HepG2 (cell line): ENCODE measurements at regions not wholly inside any gene's neighbourhood (a gene's known extent, or its start where the extent isn't known, plus 50 kb on each side); places are given as distances from the start of the nearest gene placed in this dataset.

Experiments
- ASH2L ChIP-seq: fragments of 300-600, 200-600 bp; sonication (generic); IDR thresholded peaks from 2 replicates; pipeline ENCODE4 v1.7.0; 2017; ENCODE audit warnings: low read depth, mild to moderate bottlenecking, moderate library complexity, mixed read lengths, low read length; ENCODE audit not compliant: insufficient read length
- CTCF ChIP-seq: sonication (generic); formaldehyde crosslinking; IDR thresholded peaks from 2 replicates; pipeline ENCODE4 v1.5.0; 2020; ENCODE audit warnings: mild to moderate bottlenecking, missing genetic modification reagents, moderate library complexity
- GLI4 ChIP-seq: sonication (generic); formaldehyde crosslinking; IDR thresholded peaks from 2 replicates; pipeline ENCODE4 v1.5.1; 2020; ENCODE audit warnings: missing genetic modification reagents, mild to moderate bottlenecking, moderate library complexity, borderline replicate concordance
- POLR2AphosphoS5 ChIP-seq: IDR thresholded peaks from 2 replicates; pipeline ENCODE4 v1.6.1; 2012; ENCODE audit warnings: low read depth, low read length
- SALL2 ChIP-seq: sonication (generic); formaldehyde crosslinking; IDR thresholded peaks from 2 replicates; pipeline ENCODE4 v1.8.1; 2023; ENCODE audit warnings: mild to moderate bottlenecking, missing genetic modification reagents, inconsistent platforms
- USF2 ChIP-seq, 2 experiments: sonication (generic) in 1 of 2; formaldehyde crosslinking in 1 of 2; IDR thresholded peaks; 2 replicates each; pipeline versions ENCODE4 v1.5.1 to v1.6.1; 2011 to 2020; ENCODE audit warnings: borderline replicate concordance in 1 of 2, low read depth in 1 of 2, low read length in 1 of 2, mild to moderate bottlenecking in 1 of 2, missing genetic modification reagents in 1 of 2, moderate library complexity in 1 of 2
- ZNF12 ChIP-seq: sonication (generic); formaldehyde crosslinking; IDR thresholded peaks from 2 replicates; pipeline ENCODE4 v1.5.0; 2020; ENCODE audit warnings: missing genetic modification reagents
- ZNF251 ChIP-seq: sonication (generic); formaldehyde crosslinking; IDR thresholded peaks from 2 replicates; pipeline ENCODE4 v1.9.0; 2021; ENCODE audit warnings: mild to moderate bottlenecking, missing genetic modification reagents
- TF ChIP-seq, protein P1 (sequence below): sonication (generic); formaldehyde crosslinking; IDR thresholded peaks from 2 replicates; pipeline ENCODE4 v1.8.1; 2023; ENCODE audit warnings: missing genetic modification reagents, inconsistent platforms, borderline replicate concordance

- TF ChIP-seq CTCF (CRISPR knock-in tag) (no peak), ASH2L (no peak), ZNF251 (no peak), SALL2 (CRISPR knock-in tag) (no peak), GLI4 (CRISPR knock-in tag) (no peak), ZNF12 (CRISPR knock-in tag) (no peak), POLR2AphosphoS5 (no peak), USF2 (IDR thresholded peaks at IDR 0.05; ENCODE audit: low read depth, low read length) (no peak), USF2 (CRISPR knock-in tag; IDR thresholded peaks at IDR 0.05; ENCODE audit: borderline replicate concordance) (no peak)
- TF ChIP-seq, protein P1, sequence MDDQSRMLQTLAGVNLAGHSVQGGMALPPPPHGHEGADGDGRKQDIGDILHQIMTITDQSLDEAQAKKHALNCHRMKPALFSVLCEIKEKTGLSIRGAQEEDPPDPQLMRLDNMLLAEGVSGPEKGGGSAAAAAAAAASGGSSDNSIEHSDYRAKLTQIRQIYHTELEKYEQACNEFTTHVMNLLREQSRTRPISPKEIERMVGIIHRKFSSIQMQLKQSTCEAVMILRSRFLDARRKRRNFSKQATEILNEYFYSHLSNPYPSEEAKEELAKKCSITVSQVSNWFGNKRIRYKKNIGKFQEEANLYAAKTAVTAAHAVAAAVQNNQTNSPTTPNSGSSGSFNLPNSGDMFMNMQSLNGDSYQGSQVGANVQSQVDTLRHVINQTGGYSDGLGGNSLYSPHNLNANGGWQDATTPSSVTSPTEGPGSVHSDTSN (CRISPR knock-in tag) = no peak
Observed at GRCh38 chr2:210899131-210899530, 342.7 kb downstream of the CPS1 start.
